Brain microvascular endothelial cell (primary cell): ENCODE measurements at regions not wholly inside any gene's neighbourhood (a gene's known extent, or its start where the extent isn't known, plus 50 kb on each side); places are given as distances from the start of the nearest gene placed in this dataset.

Source experiments
- DNase-seq: peaks from one replicate; pipeline ENCODE4 v3.0.0-alpha.2; 2020
- H3K27ac ChIP-seq: fragments of 250-450 bp; sonication (Bioruptor Pico); 2 replicates; pipeline ENCODE4 v1.5.1; 2020; ENCODE audit warnings: mild to moderate bottlenecking, moderate library complexity
- H3K27me3 ChIP-seq: fragments of 250-450 bp; sonication (Bioruptor Pico); replicated peaks from 2 replicates; pipeline ENCODE4 v1.5.1; 2020; ENCODE audit warnings: mild to moderate bottlenecking
- H3K36me3 ChIP-seq: fragments of 250-450 bp; sonication (Bioruptor Pico); replicated peaks from 2 replicates; pipeline ENCODE4 v1.5.1; 2020; ENCODE audit warnings: mild to moderate bottlenecking
- H3K4me3 ChIP-seq: 2 replicates; pipeline ENCODE4 v1.5.1; 2011; ENCODE audit warnings: low read depth, mild to moderate bottlenecking, control low read depth, low read length, moderate library complexity
- CTCF ChIP-seq: IDR thresholded peaks from 2 replicates; pipeline ENCODE4 v1.5.1; 2011; ENCODE audit warnings: low read depth, mild to moderate bottlenecking, moderate library complexity, low read length, control low read depth, inconsistent platforms; ENCODE audit errors: missing control alignments
- in situ Hi-C: cut with HindIII; loops from 2 replicates; pipeline ENCODE4 v1.10.0; 2017; ENCODE audit warnings: low sequenced_read_pairs, low pct_ligation_motif_present

GRCh38 chr1:81174052-81174451 is 626.7 kb upstream of the ADGRL2 start:
- no peak overlapping the region for H3K27ac ChIP-seq
- no peak overlapping the region for H3K4me3 ChIP-seq
- H3K36me3 ChIP-seq: no peaks in the 10 kb centered on the region
- TF ChIP-seq CTCF: no peak
- H3K27me3 ChIP-seq: no peaks in the 10 kb centered on the region
- DNase-seq: no peak
- in situ Hi-C loops: no loop called here

GRCh38 chr1:81172483-81172882 is 628.3 kb upstream of the ADGRL2 start:
- no peak for DNase-seq
- Histone ChIP-seq H3K27me3 (no peaks in the 10 kb centered on the region), H3K36me3 (no peaks in the 10 kb centered on the region), H3K27ac (no peak overlapping the region), H3K4me3 (no peak overlapping the region)
- in situ Hi-C loops: no loop called here
- TF ChIP-seq CTCF: no peak

- no peak for DNase-seq
- in situ Hi-C loops: no loop called here
Measured at GRCh38 chr1:81170721-81171120, 630.0 kb upstream of the ADGRL2 start.

GRCh38 chr1:81165963-81166362 is 634.8 kb upstream of the ADGRL2 start:
- no peaks in the 10 kb centered on the region for H3K36me3 ChIP-seq
- no peak for DNase-seq
- H3K27ac ChIP-seq: no peak overlapping the region
- in situ Hi-C loops: no loop called here
- H3K27me3 ChIP-seq: no peaks in the 10 kb centered on the region
- no peak overlapping the region for H3K4me3 ChIP-seq
- TF ChIP-seq CTCF: no peak

More at GRCh38 chr1:81170721-81171120, 630.0 kb upstream of the ADGRL2 start:
- H3K36me3 ChIP-seq: no peaks in the 10 kb centered on the region
- no peak for TF ChIP-seq CTCF
- H3K27me3 ChIP-seq: no peaks in the 10 kb centered on the region
- H3K27ac ChIP-seq: no peak overlapping the region
- H3K4me3 ChIP-seq: no peak overlapping the region

- Histone ChIP-seq H3K36me3 (no peaks in the 10 kb centered on the region), H3K27ac (no peak overlapping the region), H3K27me3 (no peaks in the 10 kb centered on the region), H3K4me3 (no peak overlapping the region)
- DNase-seq: no peak
- no peak for TF ChIP-seq CTCF
- in situ Hi-C loops: no loop called here
Measured at GRCh38 chr1:81160696-81161095, 640.0 kb upstream of the ADGRL2 start.

GRCh38 chr1:81158592-81158991 is 642.1 kb upstream of the ADGRL2 start:
- peak; percentile 25 for DNase-seq
- no peak overlapping the region for H3K4me3 ChIP-seq
- H3K27ac ChIP-seq: peak overlapping the region; percentile 49
- H3K36me3 ChIP-seq: no peaks in the 10 kb centered on the region
- TF ChIP-seq CTCF: no peak
- in situ Hi-C loops: no loop called here
- no peaks in the 10 kb centered on the region for H3K27me3 ChIP-seq
